ENCODE measurements at regions not wholly inside any gene's neighbourhood (a gene's known extent, or its start where the extent isn't known, plus 50 kb on each side); places are given as distances from the start of the nearest gene placed in this dataset.

- no peak overlapping the region for H3K9ac ChIP-seq (ENCODE audit: insufficient read depth, low read length, poor library complexity, severe bottlenecking)
- no peak overlapping the region for H2AFZ ChIP-seq (ENCODE audit: insufficient read depth, low read depth, low read length, poor library complexity, severe bottlenecking)
- no peaks in the 10 kb centered on the region for H3K27me3 ChIP-seq (ENCODE audit: control insufficient read depth in 2 of 2, insufficient read depth in 2 of 2, low read length in 2 of 2)
- Mint-ChIP-seq H3K4me3 (no peak overlapping the region), H3K27me3 (ENCODE audit: low read depth in 3 of 3) (peaks cover 0 to 5% (median 1%) of the 10 kb centered on the region in 3 donors), H3K4me1 (no peaks in the 10 kb centered on the region), H3K27ac (no peak overlapping the region), H3K9me3 (peaks cover 0 to 8% (median 3%) of the 10 kb centered on the region in 7 donors), H3K36me3 (no peaks in the 10 kb centered on the region)
- H3K36me3 ChIP-seq (replicated peaks in 1 of 2; ENCODE audit: control insufficient read depth in 1 of 2, insufficient read depth in 2 of 2, low read length in 2 of 2): no peaks in the 10 kb centered on the region
- H3K9me3 ChIP-seq (replicated peaks in 1 of 2; ENCODE audit: control insufficient read depth in 1 of 2, insufficient read depth in 1 of 2, low read length in 2 of 2): peaks cover 0 to 1% of the 10 kb centered on the region in 2 donors
- H3K4me3 ChIP-seq (replicated peaks in 1 of 3; ENCODE audit: low read depth in 2 of 3, low read length in 3 of 3): no peak overlapping the region
- no peak for DNase-seq
- TF ChIP-seq CTCF (IDR thresholded peaks at IDR 0.05): no peak
- no peak overlapping the region for H3K4me2 ChIP-seq (replicated peaks; ENCODE audit: extremely low read depth, low read length, poor library complexity, severe bottlenecking)
- 88% methylated on average over 1 of the region's 2 CpGs for WGBS (ENCODE audit: insufficient coverage)
- no peaks in the 10 kb centered on the region for H3K4me1 ChIP-seq (ENCODE audit: control insufficient read depth in 1 of 2, insufficient read depth in 2 of 2, low read length in 2 of 2)
- no peaks in the 10 kb centered on the region for H3K79me2 ChIP-seq (ENCODE audit: insufficient read depth, low read length)
- no peaks in the 10 kb centered on the region for H4K20me1 ChIP-seq (ENCODE audit: insufficient read depth, low read length)
- intact Hi-C loops (cut with micrococcal nuclease): no loop called here
- H3K27ac ChIP-seq (ENCODE audit: low read depth in 1 of 2, low read length in 2 of 2): no peak overlapping the region
Measured at GRCh38 chr12:58177366-58177765, 236.0 kb downstream of the ATP23 start.

- peaks cover 9 to 29% (median 18%) of the 10 kb centered on the region in 7 donors for H3K9me3 Mint-ChIP-seq
- Histone ChIP-seq H3K36me3 (replicated peaks in 1 of 2; ENCODE audit: control insufficient read depth in 1 of 2, insufficient read depth in 2 of 2, low read length in 2 of 2) (no peaks in the 10 kb centered on the region), H4K20me1 (ENCODE audit: insufficient read depth, low read length) (no peaks in the 10 kb centered on the region), H2AFZ (ENCODE audit: insufficient read depth, low read depth, low read length, poor library complexity, severe bottlenecking) (no peak overlapping the region), H3K27me3 (ENCODE audit: control insufficient read depth in 2 of 2, insufficient read depth in 2 of 2, low read length in 2 of 2) (no peaks in the 10 kb centered on the region), H3K9ac (ENCODE audit: insufficient read depth, low read length, poor library complexity, severe bottlenecking) (no peak overlapping the region), H3K9me3 (replicated peaks in 1 of 2; ENCODE audit: control insufficient read depth in 1 of 2, insufficient read depth in 1 of 2, low read length in 2 of 2) (peaks cover 11 to 20% of the 10 kb centered on the region in 2 donors), H3K27ac (ENCODE audit: low read depth in 1 of 2, low read length in 2 of 2) (no peak overlapping the region), H3K79me2 (ENCODE audit: insufficient read depth, low read length) (no peaks in the 10 kb centered on the region), H3K4me1 (ENCODE audit: control insufficient read depth in 1 of 2, insufficient read depth in 2 of 2, low read length in 2 of 2) (no peaks in the 10 kb centered on the region), H3K4me3 (replicated peaks in 1 of 3; ENCODE audit: low read depth in 2 of 3, low read length in 3 of 3) (no peak overlapping the region), H3K4me2 (replicated peaks; ENCODE audit: extremely low read depth, low read length, poor library complexity, severe bottlenecking) (no peak overlapping the region)
- no peak overlapping the region for H3K4me3 Mint-ChIP-seq
- peaks cover 0 to 2% (median 0%) of the 10 kb centered on the region in 3 donors for H3K27me3 Mint-ChIP-seq (ENCODE audit: low read depth in 3 of 3)
- H3K4me1 Mint-ChIP-seq: no peaks in the 10 kb centered on the region
- H3K27ac Mint-ChIP-seq: no peak overlapping the region
- DNase-seq: no peak
- TF ChIP-seq CTCF (IDR thresholded peaks at IDR 0.05): no peak
- intact Hi-C loops (cut with micrococcal nuclease): no loop called here
- H3K36me3 Mint-ChIP-seq: no peaks in the 10 kb centered on the region
Measured at GRCh38 chr12:58184212-58184611, 242.8 kb downstream of the ATP23 start.

All from CD14-positive monocyte (primary cell).